WTC11 (cell line): ENCODE measurements at regions not wholly inside any gene's neighbourhood (a gene's known extent, or its start where the extent isn't known, plus 50 kb on each side); places are given as distances from the start of the nearest gene placed in this dataset.

ENCODE experiments used
- ATAC-seq: fragments of 200-7000 bp; cut with Tn5 transposase; 2 replicates; pipeline ENCODE4 v1.10.0; 2021; ENCODE audit warnings: mild to moderate bottlenecking, moderate library complexity
- CTCF ChIA-PET: fragments of 300-600 bp; sonication (Branson Sonifier 250); formaldehyde crosslinking; loops from one replicate; lab custom pipeline; 2021; ENCODE audit warnings: antibody characterized with exemption; lab: Charles Lee
- POLR2A ChIA-PET: fragments of 350-600 bp; sonication (Branson Sonifier 250); formaldehyde crosslinking; loops from one replicate; lab custom pipeline; 2021; ENCODE audit warnings: antibody characterized with exemption; lab: Charles Lee
- DNase-seq: peaks from one replicate; pipeline ENCODE4 v3.0.0; 2021; ENCODE audit warnings: low spot score
- H3K27ac Mint-ChIP-seq: 2 replicates; pipeline ENCODE4 v1.8.0; 2021; ENCODE audit warnings: mixed read lengths
- H3K27me3 Mint-ChIP-seq: 2 replicates; pipeline ENCODE4 v1.8.0; 2021; ENCODE audit warnings: low read depth, mild to moderate bottlenecking, moderate library complexity, mixed read lengths
- H3K36me3 Mint-ChIP-seq: 2 replicates; pipeline ENCODE4 v1.8.0; 2021; ENCODE audit warnings: mixed read lengths
- H3K4me1 Mint-ChIP-seq: 2 replicates; pipeline ENCODE4 v1.8.0; 2022; ENCODE audit warnings: mixed read lengths
- H3K4me3 Mint-ChIP-seq: 2 replicates; pipeline ENCODE4 v1.8.0; 2021; ENCODE audit warnings: mild to moderate bottlenecking, moderate library complexity, mixed read lengths
- H3K9me3 Mint-ChIP-seq: 2 replicates; pipeline ENCODE4 v1.8.0; 2021; ENCODE audit warnings: mixed read lengths
- ARID4B ChIP-seq: sonication (generic); formaldehyde crosslinking; IDR thresholded peaks from 2 replicates; pipeline ENCODE4 v1.8.0; 2023; ENCODE audit warnings: missing genetic modification reagents, mild to moderate bottlenecking, borderline replicate concordance
- E2F1 ChIP-seq: sonication (generic); formaldehyde crosslinking; IDR thresholded peaks from 2 replicates; pipeline ENCODE4 v1.8.0; 2022; ENCODE audit warnings: mild to moderate bottlenecking, missing genetic modification reagents
- E2F5 ChIP-seq: sonication (generic); formaldehyde crosslinking; IDR thresholded peaks from 2 replicates; pipeline ENCODE4 v1.8.1; 2022; ENCODE audit warnings: mild to moderate bottlenecking, moderate library complexity, missing genetic modification reagents
- EMX1 ChIP-seq: fragments of 250-450 bp; sonication (Bioruptor Pico); IDR thresholded peaks from 2 replicates; pipeline ENCODE4 v1.8.0; 2021; ENCODE audit warnings: mild to moderate bottlenecking
- IRF2 ChIP-seq: sonication (generic); formaldehyde crosslinking; IDR thresholded peaks from 2 replicates; pipeline ENCODE4 v1.8.0; 2022; ENCODE audit warnings: low read depth, missing genetic modification reagents, borderline replicate concordance
- MAX ChIP-seq: sonication (generic); formaldehyde crosslinking; IDR thresholded peaks from 2 replicates; pipeline ENCODE4 v1.8.0; 2022; ENCODE audit warnings: mild to moderate bottlenecking, missing genetic modification reagents
- MYBL2 ChIP-seq: sonication (generic); formaldehyde crosslinking; IDR thresholded peaks from 2 replicates; pipeline ENCODE4 v1.8.1; 2023; ENCODE audit warnings: mild to moderate bottlenecking, moderate library complexity, missing genetic modification reagents
- PRRX2 ChIP-seq: fragments of 250-450 bp; sonication (Bioruptor Pico); IDR thresholded peaks from 2 replicates; pipeline ENCODE4 v1.8.0; 2021; ENCODE audit warnings: mild to moderate bottlenecking
- TEAD1 ChIP-seq: sonication (generic); formaldehyde crosslinking; IDR thresholded peaks from 2 replicates; pipeline ENCODE4 v1.8.0; 2022; ENCODE audit warnings: mild to moderate bottlenecking, missing genetic modification reagents
- ZBTB21 ChIP-seq: sonication (generic); formaldehyde crosslinking; IDR thresholded peaks from 2 replicates; pipeline ENCODE4 v1.8.1; 2023; ENCODE audit warnings: mild to moderate bottlenecking, missing genetic modification reagents, borderline replicate concordance
- ZNF219 ChIP-seq: sonication (generic); formaldehyde crosslinking; IDR thresholded peaks from 2 replicates; pipeline ENCODE4 v1.8.0; 2023; ENCODE audit warnings: missing genetic modification reagents, mild to moderate bottlenecking, borderline replicate concordance
- ZNF263 ChIP-seq: sonication (generic); formaldehyde crosslinking; IDR thresholded peaks from 2 replicates; pipeline ENCODE4 v1.8.1; 2022; ENCODE audit warnings: low read depth, mild to moderate bottlenecking, moderate library complexity, missing genetic modification reagents
- ZNF396 ChIP-seq: fragments of 250-450 bp; sonication (Bioruptor Pico); IDR thresholded peaks from 2 replicates; pipeline ENCODE4 v1.8.0; 2021; ENCODE audit warnings: mild to moderate bottlenecking, moderate library complexity, borderline replicate concordance
- ZNF425 ChIP-seq: fragments of 250-450 bp; sonication (Bioruptor Pico); conservative IDR thresholded peaks from 2 replicates; pipeline ENCODE4 v1.9.0; 2021; ENCODE audit warnings: mild to moderate bottlenecking

DNA sequence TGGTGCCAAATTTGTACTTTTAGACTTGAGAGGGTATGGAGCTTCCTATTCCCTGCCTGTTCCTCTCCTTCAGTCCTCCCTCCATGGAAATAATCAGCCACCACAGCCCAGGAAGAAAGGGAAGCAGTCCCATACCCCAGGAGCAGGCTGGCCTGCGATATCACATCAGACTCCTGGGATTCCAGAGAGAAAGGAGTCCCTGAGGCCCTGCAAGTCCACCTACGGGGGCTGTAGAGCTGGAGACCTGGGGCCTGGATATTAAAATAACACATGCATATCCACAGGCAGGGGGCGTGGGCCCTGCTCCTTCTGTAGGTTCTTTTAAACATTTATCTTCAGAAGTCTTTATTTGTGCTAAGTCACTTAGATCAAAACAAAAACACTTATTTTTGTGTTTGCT lies 117.2 kb downstream of the TMEM174 start:
- ATAC-seq (no peak), DNase-seq (no peak)
- POLR2A ChIA-PET, result no interaction called here
- no peak for TF ChIP-seq MYBL2 (CRISPR knock-in tag)
- no peak for TF ChIP-seq E2F5 (CRISPR knock-in tag)
- TF ChIP-seq ZBTB21, result no peak
- TF ChIP-seq MAX (CRISPR knock-in tag), result no peak
- TF ChIP-seq ZNF396 (CRISPR knock-in tag), result no peak
- H3K9me3 Mint-ChIP-seq, result peaks cover 12% of the 10 kb centered on the region
- peaks cover 37% of the 10 kb centered on the region for H3K27me3 Mint-ChIP-seq
- no peak overlapping the region for H3K27ac Mint-ChIP-seq
- no peak overlapping the region for H3K4me3 Mint-ChIP-seq
- H3K36me3 Mint-ChIP-seq, result peaks cover 5% of the 10 kb centered on the region
- CTCF ChIA-PET, result interaction anchor here (0.7 to 1.3 kb wide), 3 partner anchors 9 to 74 kb away, joined by 3 to 4 read pairs (median 3); no protein-coding TSS in a partner anchor
- peaks cover 27% of the 10 kb centered on the region for H3K4me1 Mint-ChIP-seq

GRCh38 chr5:73288803-73289720 lies 116.1 kb downstream of the TMEM174 start:
- POLR2A ChIA-PET, result no interaction called here
- DNase-seq, result no peak
- Mint-ChIP-seq H3K27me3 (peaks cover 25% of the 10 kb centered on the region), H3K4me3 (no peak overlapping the region; the same call in 1 of the 2 replicates), H3K4me1 (peaks cover 27% of the 10 kb centered on the region), H3K36me3 (peaks cover 5% of the 10 kb centered on the region), H3K27ac (no peak overlapping the region), H3K9me3 (peaks cover 12% of the 10 kb centered on the region)
- TF ChIP-seq ZNF425 (CRISPR knock-in tag) (no peak), IRF2 (CRISPR knock-in tag) (no peak), EMX1 (CRISPR knock-in tag) (no peak), ZNF219 (CRISPR knock-in tag) (no peak), ARID4B (no peak), E2F1 (CRISPR knock-in tag) (no peak), PRRX2 (CRISPR knock-in tag) (no peak), ZNF263 (CRISPR knock-in tag) (no peak), TEAD1 (no peak)
- CTCF ChIA-PET, result interaction anchor here (1.3 kb wide), 1 partner anchor 10 kb away, joined by 4 read pairs; no protein-coding TSS in a partner anchor
- ATAC-seq, result peak; percentile 78
